Activated CD8-positive, alpha-beta memory T cell treated with anti-CD3 and anti-CD28 coated beads for 36 hours (primary cell): ENCODE measurements at regions not wholly inside any gene's neighbourhood (a gene's known extent, or its start where the extent isn't known, plus 50 kb on each side); places are given as distances from the start of the nearest gene placed in this dataset.

Source experiments
- CTCF ChIA-PET: fragments of 350-600 bp; sonication (Branson Sonifier 250); formaldehyde crosslinking; loops from one replicate; lab custom pipeline; 2021; ENCODE audit warnings: antibody characterized with exemption; lab: Charles Lee
- POLR2A ChIA-PET: fragments of 350-600 bp; sonication (Branson Sonifier 250); formaldehyde crosslinking; loops from one replicate; lab custom pipeline; 2021; ENCODE audit warnings: antibody characterized with exemption; lab: Charles Lee

DNA sequence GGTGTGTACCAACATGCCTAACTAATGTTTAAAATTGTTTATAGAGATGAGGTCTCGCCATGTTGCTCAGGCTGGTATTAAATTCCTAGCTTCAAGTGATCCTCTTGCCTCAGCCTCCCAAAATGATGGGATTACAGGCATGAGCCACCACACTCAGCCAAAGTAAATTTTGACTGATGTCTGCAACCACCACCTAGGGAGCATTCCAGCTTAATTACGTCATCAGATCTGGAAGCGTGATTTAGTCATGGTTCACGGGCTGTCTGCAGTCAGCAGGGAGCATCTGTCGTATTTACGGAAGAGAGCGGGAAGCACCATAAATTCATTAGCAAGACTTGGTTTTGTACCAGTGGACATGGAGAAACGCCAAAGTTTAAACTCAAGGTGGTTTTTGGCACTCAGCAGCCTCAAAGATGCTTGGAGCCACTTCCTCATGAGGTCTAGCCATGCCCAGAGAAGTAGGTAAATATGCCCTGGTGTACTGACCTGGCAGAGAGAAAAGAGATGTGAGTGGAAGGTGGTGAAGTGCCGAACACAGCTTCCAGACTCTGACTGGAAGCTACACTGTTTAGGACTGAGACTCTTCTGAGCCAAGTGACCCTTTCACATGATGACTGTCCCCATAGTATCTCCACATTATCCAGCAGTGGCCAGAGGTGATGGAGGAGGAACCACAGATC, 60.8 kb upstream of the SLC35F3 start:
- ChIA-PET CTCF (no interaction called here), POLR2A (no interaction called here)

- ChIA-PET POLR2A (no interaction called here), CTCF (no interaction called here)
These were observed 60.2 kb upstream of the SLC35F3 start for GRCh38 chr1:233844275-233844674.

GRCh38 chr1:233844692-233845091, 59.8 kb upstream of the SLC35F3 start:
- ChIA-PET CTCF (no interaction called here), POLR2A (no interaction called here)
